ENCODE measurements at regions not wholly inside any gene's neighbourhood (a gene's known extent, or its start where the extent isn't known, plus 50 kb on each side); places are given as distances from the start of the nearest gene placed in this dataset.

DNA sequence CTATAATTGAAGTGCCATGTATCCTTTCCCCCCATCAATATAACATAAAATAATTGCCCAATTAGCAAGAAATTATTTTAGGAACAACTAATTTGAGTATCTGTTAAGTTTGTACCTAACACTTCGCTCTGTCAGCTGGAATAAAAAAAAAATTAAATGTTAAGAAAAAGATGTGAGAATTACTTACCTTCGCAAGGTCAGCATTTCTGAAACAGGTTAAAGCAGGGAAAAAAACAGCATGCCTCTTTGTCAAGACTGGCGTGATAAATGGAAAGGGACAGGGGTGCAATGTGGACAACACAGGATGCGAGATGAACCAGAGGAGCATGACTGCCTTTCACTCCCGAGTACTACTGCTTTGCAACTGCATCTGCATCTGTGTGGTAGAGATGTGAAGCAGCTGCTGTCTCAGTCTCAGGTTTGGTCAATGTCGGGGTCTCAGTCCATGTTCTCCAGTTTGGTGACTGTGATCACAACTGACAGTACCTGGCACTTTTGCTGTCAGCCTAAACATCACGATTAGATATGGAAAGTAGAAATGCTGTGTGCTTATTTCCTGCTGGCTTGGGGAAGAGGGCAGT lies 565.4 kb upstream of the LRRTM1 start:
- peaks cover 4% of the 10 kb centered on the region for H3K9me3 Mint-ChIP-seq
- H3K4me3 Mint-ChIP-seq = no peak overlapping the region
- TF ChIP-seq, protein P1, sequence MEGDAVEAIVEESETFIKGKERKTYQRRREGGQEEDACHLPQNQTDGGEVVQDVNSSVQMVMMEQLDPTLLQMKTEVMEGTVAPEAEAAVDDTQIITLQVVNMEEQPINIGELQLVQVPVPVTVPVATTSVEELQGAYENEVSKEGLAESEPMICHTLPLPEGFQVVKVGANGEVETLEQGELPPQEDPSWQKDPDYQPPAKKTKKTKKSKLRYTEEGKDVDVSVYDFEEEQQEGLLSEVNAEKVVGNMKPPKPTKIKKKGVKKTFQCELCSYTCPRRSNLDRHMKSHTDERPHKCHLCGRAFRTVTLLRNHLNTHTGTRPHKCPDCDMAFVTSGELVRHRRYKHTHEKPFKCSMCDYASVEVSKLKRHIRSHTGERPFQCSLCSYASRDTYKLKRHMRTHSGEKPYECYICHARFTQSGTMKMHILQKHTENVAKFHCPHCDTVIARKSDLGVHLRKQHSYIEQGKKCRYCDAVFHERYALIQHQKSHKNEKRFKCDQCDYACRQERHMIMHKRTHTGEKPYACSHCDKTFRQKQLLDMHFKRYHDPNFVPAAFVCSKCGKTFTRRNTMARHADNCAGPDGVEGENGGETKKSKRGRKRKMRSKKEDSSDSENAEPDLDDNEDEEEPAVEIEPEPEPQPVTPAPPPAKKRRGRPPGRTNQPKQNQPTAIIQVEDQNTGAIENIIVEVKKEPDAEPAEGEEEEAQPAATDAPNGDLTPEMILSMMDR (conservative IDR thresholded peaks at IDR 0.05) = no peak

DNA sequence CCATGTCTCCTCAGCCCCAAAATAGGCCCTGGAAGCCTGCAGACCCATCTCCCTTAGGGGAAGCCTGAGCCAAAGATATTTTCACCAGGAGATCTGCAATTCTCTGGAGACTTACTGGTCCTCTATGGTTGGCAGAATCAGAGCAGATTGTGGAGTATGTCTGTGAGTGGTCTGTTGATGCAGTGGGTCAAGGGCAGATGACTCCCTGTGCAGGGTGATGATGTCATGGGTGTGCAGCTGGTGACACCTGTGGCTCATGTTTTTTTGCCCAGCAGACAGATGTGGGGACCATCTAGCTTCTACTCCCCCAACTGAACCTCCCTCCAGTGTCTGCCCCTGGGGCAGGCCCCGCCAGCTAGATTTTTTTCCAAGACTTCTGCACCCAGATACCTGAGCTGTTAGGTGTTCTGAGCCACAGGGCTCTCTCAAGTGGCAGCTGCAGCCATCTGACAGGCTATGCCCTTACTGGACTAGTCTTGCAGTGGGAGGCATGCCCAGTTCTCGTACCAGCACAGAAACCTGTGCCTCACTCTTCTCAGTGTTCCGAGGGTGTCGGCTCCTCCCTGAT lies 558.7 kb upstream of the LRRTM1 start:
- Mint-ChIP-seq H3K9me3 (peaks cover 4% of the 10 kb centered on the region), H3K27me3 (no peaks in the 10 kb centered on the region)

More for the DNA sequence above, 565.4 kb upstream of the LRRTM1 start:
- Mint-ChIP-seq H3K27ac (no peak overlapping the region), H3K4me1 (ENCODE audit: unreplicated experiment) (no peaks in the 10 kb centered on the region), H3K36me3 (no peaks in the 10 kb centered on the region), H3K27me3 (no peaks in the 10 kb centered on the region)
- no peak for DNase-seq (ENCODE audit: extremely low spot score, unreplicated experiment)

DNA sequence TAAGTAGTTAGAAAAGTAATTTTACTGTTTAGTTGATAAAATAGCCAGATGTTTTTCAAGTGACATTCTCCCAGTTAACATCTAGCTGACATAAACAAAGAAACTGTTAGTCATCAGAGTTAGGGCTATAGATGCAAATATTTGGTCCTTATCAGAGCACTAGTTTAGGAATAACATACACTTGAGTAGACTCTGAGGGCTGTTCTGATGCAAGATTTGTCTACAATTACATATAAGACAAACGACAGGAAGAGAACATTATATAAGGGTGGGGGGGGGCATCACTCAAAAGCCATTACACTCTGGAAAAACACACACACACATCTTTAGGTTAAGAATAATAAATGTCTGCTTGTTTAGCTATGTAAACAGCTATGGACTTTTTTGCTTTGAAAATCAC lies 554.4 kb upstream of the LRRTM1 start:
- no peaks in the 10 kb centered on the region for H3K27me3 Mint-ChIP-seq

More for the DNA sequence above, 558.7 kb upstream of the LRRTM1 start:
- DNase-seq (ENCODE audit: extremely low spot score, unreplicated experiment) = no peak
- Mint-ChIP-seq H3K4me3 (no peak overlapping the region), H3K4me1 (ENCODE audit: unreplicated experiment) (peaks cover 15% of the 10 kb centered on the region), H3K36me3 (no peaks in the 10 kb centered on the region), H3K27ac (no peak overlapping the region)
- TF ChIP-seq, protein P1 (conservative IDR thresholded peaks at IDR 0.05) = no peak

DNA sequence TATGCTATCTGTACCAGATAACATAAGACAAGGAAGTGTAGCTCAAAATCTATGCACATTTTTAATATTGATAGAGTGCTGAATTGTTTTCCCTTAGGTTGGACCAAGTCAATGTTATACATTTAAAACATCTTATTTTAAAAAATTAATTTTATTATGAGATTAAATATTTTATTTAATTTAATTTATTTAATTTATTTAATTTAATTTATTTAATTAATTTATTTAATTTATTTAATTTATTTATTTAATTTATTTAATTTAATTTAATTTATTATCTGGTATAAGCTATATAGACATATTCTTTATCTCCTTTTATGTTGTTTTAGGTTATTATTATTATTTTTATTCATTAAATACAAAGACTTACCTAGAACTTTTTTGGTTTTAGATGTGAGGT lies 551.7 kb upstream of the LRRTM1 start:
- TF ChIP-seq, protein P1 (conservative IDR thresholded peaks at IDR 0.05) = no peak
- Mint-ChIP-seq H3K27me3 (no peaks in the 10 kb centered on the region), H3K9me3 (no peaks in the 10 kb centered on the region), H3K36me3 (no peaks in the 10 kb centered on the region), H3K4me1 (ENCODE audit: unreplicated experiment) (peaks cover 16% of the 10 kb centered on the region), H3K27ac (no peak overlapping the region), H3K4me3 (no peak overlapping the region)
- no peak for DNase-seq (ENCODE audit: extremely low spot score, unreplicated experiment)

More for the DNA sequence above, 554.4 kb upstream of the LRRTM1 start:
- no peaks in the 10 kb centered on the region for H3K9me3 Mint-ChIP-seq
- peaks cover 16% of the 10 kb centered on the region for H3K4me1 Mint-ChIP-seq (ENCODE audit: unreplicated experiment)
- peak overlapping the region; percentile 48 for H3K27ac Mint-ChIP-seq
- H3K36me3 Mint-ChIP-seq = no peaks in the 10 kb centered on the region
- no peak overlapping the region for H3K4me3 Mint-ChIP-seq
- no peak for DNase-seq (ENCODE audit: extremely low spot score, unreplicated experiment)
- TF ChIP-seq, protein P1 (conservative IDR thresholded peaks at IDR 0.05) = no peak

DNA sequence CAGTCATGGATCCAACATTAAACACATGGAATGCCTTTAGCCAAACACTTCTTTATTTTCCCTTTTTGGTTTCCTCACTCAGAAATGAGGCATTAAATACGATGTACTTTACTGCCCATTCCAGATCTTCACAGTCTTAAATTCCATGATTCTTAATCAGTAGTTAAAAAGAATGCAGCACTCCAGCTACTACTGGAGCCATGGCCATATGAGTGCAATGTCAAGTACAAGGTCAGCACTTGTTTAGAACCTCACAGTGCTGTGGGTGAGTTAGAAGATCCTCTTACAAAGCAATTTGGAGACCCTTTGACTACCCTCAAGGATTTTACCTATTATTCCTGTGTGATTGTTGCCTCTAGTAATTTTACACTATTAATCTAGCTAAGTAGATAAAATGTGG lies 550.3 kb upstream of the LRRTM1 start:
- no peak overlapping the region for H3K27ac Mint-ChIP-seq
- H3K4me3 Mint-ChIP-seq = no peak overlapping the region
- no peaks in the 10 kb centered on the region for H3K36me3 Mint-ChIP-seq
- H3K9me3 Mint-ChIP-seq = no peaks in the 10 kb centered on the region
- TF ChIP-seq, protein P1 (conservative IDR thresholded peaks at IDR 0.05) = no peak
- H3K27me3 Mint-ChIP-seq = no peaks in the 10 kb centered on the region
- DNase-seq (ENCODE audit: extremely low spot score, unreplicated experiment) = no peak
- H3K4me1 Mint-ChIP-seq (ENCODE audit: unreplicated experiment) = peaks cover 16% of the 10 kb centered on the region
